HG03439 (cell line): ENCODE measurements at regions not wholly inside any gene's neighbourhood (a gene's known extent, or its start where the extent isn't known, plus 50 kb on each side); places are given as distances from the start of the nearest gene placed in this dataset.
"Not testable (repeated sequence)": the region's sequence is repeated elsewhere in the genome, so short reads cannot be mapped to it uniquely, and the experiment has no call there.

Experiments used
- ATAC-seq: cut with Tn5 transposase; IDR thresholded peaks from one replicate; pipeline ENCODE4 v1.9.1; 2021; ENCODE audit warnings: mild to moderate bottlenecking, moderate library complexity; ENCODE audit not compliant: unreplicated experiment

DNA sequence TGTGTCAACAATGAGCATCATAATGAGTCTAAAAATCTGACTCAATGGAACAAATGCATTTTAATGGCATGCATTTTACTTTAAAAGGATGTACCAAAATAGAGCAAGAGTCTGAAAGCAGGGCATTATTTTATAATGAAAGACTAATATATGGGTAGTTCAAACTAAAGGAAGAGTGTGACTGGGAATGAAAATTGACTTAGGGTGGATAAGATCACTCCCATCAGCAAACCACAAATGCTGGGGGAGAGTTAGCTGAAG is 114.7 kb downstream of the SOX4 start:
- no peak for ATAC-seq

DNA sequence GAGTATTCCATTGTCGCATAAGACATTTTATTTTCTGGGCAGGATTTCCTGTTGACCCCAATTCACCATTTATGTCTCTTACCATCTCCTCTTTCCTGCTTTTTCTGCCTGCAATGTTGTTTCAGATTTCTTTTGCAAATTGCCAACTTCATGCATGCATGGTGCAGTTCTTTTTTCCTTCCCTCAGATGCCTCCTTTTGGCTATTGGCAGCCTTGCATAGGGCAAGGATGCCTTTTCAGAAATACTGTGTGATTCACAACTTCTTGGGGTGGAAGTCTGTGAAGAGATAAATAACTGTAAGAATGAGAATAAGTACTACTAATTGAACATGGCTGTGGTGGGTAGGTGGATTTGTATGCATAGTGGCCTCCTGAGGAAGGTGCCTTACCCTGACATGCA is 116.7 kb downstream of the SOX4 start:
- no peak for ATAC-seq

DNA sequence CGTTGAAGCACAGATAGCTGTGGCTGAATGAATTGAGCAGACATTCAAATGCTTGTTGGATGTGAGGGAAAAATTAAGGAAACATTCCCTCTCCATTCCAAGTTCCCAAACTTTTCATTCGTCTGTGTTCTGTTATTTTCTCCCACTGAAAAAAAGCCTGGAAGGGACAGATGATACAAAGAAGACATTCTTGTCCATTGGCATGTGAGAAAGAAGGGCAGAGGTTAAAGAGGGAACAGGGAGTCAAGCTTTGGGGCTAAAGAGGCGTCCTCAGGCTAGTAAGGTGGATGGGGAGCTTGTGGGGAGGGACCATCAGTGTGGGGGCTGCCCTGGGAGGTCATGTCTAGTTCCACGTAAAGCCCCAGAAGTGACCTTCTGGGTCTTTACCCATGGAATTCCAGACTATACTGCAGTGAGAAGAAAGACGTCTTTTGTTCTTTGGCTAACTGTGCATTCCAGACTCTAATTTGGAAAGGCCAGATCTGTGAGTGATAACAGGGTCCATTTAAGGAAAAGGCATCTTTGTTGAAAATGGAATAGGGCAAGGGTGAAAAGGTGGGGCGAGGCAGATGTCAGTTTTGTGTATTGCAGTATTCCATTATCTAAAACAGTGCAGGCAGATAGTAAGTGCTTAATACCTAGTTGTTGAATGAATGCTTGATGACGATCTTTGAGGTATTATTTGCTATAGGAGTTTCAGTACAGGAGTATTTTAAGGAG is 117.5 kb downstream of the SOX4 start:
- no peak for ATAC-seq

DNA sequence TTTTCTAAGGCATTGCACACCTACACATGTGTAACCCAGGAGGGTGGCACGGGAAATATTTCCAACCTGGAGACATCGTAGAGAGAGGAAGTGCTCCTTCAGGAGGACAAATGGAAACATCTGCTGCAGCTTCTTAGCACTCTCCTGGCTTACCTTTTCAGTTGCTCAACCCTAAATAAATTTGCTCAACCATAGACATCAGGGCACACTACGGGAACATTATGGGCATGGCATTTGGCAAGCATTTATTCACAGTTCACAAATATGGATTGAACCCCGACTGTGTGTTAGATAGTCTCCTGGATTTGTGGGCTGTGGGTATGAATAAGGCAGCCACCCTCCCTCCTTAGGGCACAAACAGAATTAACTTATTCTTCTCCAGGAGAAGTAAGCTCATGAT is 118.7 kb downstream of the SOX4 start:
- no peak for ATAC-seq

DNA sequence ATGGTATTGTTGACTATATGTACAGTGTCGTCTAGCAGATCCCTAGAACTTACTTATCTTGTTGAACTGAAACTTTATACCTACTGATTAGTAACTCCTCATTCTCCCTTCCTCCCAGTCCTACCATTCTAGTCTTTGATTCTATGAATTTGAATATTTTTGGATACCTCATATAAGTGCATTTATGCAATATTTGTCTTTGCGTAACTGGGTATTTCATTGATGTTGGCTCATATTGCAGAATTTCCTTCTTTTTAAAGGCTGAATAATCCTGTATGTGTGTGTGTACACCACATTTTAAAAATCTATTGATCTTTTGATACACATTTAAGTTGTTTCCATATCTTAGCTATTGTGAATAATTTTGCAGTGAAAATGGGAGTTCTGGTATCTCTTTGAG is 119.9 kb downstream of the SOX4 start:
- no peak for ATAC-seq

DNA sequence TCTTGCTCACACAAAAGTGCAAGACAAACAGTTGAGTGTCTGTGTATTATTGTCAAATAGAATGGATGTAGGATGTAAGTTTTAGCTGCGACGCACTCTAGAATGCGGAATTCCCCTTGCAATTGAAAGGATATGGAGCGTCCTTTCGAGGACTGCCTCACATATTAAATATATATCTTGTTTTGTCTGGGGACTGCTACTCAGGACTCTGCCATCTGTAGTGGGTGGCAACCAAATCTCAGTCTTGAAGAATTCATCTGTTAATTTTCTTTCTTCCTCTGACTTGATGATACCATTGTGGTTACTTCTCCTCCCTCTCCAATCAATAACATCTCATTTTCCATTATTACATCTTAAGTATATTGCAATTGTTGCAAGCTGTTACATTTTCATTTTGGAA is 121.6 kb downstream of the SOX4 start:
- no peak for ATAC-seq

DNA sequence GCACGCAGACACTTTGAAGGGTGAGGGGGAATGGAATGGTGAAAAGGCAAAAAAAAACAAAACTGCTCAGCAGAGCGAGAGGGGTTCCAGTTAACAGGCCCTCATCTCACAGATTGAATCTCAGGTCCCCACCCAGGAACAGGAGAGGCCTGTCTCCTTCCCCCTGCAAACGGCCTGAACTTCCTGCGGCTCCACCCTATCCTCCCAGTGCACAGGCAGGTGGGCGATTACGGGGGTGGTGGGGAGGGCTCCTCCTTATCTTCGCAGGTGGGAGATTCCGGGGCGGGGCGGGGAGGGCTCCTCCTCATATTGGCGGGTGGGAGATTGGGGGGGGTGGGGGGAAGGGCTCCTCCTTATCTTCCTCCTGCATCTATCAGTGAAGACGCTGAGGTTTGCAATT is 129.0 kb downstream of the SOX4 start:
- no peak for ATAC-seq

DNA sequence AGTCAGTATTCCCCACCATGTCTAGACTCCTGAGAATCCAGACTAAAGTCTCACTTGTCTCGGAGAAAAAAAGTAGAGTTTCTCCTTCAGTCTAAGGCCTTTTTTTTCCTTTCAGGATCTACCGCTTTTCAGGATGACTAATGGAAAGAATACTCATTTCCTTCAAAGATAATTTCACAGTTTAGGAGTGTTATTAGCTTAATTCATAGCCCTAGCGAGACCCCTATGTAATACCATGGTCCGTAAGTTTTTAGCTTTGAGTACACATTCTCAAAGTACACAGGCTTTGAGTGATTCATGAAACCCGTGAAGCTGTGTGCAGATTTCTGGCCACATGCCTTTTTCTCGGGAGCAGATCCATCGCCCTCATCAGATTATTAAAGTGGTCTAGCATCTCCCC is 133.1 kb downstream of the SOX4 start:
- no peak for ATAC-seq

DNA sequence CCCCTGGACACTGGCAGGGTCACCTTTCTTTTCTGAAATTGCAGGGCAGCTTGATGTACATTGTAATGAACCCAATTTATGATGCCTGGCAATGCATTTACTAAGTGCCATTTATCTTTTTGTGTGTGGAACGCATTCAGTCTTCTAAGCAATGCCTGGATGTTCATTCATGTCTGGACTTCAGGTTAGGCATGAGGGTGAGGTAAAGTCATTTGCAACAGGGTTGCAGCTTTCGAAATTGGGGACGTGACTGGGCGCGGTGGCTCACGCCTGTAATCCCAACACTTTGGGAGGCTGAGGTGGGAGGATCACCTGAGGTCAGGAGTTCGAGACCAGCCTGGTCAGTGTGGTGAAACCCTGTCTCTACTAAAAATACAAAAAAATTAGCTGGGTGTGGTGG is 134.6 kb downstream of the SOX4 start:
- ATAC-seq = no peak

DNA sequence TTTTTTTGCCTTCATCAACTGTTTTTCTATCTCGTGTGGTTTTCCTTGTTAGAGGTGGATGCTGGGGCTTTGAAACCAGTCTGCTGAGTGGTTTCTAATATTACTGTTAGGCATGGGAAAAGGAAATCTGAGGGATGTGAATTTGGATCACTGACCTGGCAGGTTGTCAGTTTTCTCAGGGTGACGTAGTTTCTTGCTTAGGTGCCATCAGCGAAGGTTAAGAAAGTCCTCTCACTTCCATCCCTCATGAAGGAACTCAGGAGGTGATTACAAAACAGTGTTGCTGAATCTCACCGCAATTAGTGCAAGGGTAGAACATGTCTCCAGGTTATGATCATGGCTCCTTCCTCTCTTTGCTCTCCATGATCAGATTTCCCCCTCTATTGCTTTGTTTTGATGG is 135.9 kb downstream of the SOX4 start:
- no peak for ATAC-seq

DNA sequence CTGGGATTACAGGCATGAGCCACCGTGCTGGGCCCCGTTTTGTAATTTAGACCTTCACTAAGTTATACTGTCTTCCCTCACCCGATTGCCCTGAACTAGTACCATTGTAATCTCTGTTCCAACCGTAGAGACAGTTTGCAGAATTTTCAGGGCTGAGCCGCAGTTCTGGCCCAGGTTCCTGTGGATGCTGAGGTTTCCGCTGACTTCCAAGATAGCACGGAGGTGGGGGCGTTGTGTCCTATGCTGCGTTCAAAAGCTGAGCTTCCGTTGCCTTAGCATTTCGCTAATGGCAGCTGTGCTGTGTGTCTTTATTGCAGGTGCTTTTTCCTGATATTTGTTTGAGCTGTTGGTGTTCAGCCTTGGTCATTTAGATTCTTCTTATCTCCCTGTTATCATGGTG is 137.0 kb downstream of the SOX4 start:
- ATAC-seq = no peak

DNA sequence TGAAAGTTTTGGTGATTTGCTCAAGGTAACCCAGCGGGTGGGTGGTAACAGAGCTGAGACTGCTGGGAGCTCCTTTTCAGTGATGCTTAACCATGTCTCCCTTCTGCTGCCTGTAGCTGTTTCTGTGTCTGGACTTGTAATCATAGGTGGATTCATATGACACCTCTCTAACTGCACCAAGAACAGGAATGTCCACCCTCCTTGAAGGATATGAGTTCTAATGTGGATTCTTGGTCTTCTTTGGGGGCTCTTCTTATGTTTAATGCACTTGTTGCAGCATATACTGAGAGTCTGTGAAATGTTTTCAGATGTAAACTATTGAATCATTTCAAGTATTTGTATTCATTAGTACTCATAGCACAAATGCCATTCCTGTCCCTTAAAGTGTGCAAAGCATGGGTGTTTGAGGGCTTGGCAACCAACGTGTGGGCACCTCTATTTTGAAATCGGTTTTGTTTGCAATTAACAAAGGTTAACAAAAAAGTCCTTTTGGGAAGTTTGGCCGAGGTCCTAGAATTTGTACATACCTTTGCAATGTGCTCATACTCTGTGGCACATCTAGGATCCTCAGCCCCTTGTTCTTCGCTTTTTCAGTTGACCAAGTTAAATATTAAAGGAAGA is 138.0 kb downstream of the SOX4 start:
- ATAC-seq = no peak

DNA sequence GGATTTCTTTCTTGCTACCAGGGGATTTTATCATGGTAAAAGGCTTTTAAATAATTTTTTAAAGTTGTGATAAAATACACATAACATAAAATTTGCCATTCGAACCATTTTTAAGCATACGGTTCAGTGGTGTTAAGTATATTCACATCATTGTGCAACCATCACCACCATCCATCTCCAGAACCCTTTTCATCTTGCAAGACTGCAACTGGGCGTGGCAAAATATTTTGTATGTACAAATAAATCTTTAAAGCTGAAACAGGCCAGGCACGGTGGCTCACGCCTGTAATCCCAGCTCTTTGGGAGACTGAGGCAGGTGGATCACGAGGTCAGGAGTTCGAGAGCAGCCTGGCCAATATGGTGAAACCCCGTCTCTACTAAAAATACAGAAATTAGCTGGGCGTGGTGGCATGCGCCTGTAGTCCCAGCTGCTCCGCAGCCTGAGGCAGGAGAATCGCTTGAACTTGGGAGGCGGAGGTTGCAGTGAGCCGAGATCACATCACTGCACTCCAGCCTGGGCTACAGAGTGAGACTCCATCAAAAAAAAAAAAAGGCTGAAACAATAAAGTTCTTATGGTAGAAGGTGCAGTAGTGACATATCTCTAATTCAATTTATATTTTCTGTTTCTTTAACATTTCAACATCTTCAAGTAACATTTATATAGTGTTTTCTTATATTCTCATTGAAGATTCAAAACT is 138.6 kb downstream of the SOX4 start:
- ATAC-seq = not testable (repeated sequence)

DNA sequence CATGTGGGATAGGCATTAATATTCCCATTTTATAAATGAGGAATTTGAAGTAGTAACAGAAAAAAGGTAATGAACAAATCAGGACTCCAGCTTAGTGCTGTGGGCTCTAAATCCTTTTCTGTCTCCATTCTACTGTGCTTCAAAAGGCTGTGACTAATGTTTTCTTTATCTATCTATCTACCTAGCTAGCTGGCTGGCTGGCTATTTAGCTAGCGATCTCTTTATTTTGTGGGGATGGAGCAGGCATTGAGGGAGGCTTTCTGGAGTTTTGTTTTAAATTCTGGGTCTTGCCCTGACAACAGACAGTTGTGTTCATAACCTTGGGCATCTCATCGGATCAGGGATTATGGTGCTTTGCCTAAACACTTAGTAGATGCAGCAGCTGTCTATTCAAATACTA is 139.2 kb downstream of the SOX4 start:
- ATAC-seq = no peak

DNA sequence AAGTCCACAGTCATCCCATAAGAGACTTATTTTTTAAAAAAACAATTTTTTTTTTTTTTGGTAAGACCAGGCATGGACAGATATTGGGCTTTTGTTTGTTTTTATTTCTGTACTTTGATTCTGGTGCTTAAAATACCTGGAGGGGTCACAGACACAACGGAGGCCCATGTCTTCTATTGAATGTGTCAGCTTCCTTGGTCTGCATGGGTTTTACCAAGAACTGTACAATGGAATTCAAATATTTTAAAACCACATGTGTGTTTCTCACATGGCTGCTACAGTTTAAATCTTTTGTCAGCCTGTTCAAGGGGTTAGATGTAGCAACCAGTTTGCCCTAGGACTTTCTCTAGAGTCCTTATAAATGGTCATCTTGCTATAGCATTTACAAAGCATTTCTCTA is 139.8 kb downstream of the SOX4 start:
- ATAC-seq = no peak

DNA sequence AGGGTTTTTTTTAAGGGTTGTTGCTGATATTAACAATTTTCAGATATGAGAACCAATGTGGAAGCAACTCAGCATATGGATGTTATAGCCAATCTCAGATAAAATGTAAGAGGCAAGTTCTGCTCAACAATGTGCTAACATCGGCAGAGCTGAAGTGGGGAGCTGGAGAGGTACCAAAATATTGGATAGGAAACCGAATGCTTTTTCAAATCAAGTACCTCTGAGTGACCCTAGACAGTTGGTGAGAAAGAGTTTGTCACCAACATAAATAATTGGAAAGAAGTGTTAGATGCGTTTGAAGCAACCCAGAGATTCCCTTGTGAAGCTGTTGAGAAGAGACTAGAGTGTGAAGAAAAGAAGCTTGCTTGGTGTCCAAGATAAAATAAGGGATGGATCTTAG is 140.7 kb downstream of the SOX4 start:
- no peak for ATAC-seq

DNA sequence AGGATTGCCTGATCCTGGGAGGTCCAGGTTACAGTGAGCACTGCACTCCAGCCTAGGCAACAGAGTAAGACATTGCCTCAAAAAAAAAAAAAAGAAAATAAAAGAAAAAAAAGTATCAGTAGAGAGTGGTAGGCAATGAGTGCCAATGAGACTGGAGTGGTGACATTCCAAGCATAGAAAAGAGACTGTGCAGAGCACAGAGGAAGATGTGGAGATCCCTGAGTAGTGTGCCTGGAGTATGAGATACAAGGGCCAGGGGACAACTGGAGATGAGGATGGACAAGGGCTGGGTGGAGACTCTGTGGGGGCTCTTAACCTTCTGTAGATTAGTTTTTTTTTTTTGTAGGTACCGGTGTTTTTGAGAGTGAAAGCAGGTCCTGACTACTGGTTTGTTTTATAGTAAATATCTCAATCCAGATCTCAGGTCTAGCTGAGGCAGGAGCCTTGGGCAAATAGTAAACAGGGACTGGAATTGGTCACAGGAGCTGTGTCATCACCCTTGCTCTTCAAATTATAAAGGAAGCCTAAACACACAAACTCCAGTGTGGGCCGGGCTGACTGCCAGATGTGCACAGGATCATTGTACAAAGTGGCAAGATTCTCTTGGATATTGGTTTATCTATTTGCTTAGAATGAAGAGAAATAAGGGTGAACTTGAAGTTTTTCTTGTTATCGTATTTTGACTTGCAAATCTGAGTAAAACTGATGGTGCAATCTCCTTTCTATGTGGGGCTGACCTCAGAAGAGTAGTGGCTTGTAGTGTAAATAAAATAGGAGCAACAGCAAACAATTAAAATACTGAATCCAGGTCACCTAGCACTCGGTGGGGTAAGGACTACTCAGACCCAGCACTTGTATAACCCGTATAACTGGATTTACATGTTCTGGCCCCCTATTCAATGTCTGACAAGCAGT is 144.9 kb downstream of the SOX4 start:
- no peak for ATAC-seq

DNA sequence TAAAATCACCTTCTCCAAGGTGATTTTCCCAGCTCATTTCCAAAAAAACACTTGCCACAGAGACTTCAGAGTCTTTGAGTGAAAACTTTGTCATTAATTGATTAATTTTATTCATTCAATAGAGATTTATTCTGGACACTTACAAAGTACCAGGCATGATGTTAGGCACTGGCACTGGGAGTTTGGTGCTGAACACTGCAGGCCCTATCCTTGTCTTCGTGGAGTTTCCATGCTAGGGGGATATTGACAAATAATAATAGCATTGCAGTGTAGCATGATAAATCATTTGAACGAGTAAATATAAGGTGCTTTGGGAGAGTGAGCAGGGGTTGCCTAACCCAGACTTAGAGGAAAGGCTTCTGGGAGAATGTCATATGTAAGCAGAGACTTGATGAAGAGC is 145.7 kb downstream of the SOX4 start:
- no peak for ATAC-seq

DNA sequence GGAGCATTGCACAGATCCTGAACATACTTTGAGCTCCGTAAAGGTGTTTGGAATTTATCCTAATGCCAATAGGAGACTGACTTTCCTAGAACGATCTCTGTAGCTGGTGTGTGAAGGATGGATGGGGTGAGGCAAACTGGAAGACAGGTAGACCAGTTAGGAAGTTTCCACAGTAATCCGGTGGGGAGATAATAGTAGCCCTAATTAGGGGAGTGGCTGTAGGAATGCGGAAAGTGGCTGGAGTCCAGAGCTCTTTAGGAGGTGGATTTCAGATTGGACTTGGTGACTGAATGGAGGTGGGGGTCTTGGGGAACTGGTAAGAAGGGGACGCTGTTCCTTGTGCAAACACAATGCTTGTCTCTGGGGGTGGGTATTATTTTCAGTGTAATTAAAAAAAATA is 146.3 kb downstream of the SOX4 start:
- no peak for ATAC-seq

DNA sequence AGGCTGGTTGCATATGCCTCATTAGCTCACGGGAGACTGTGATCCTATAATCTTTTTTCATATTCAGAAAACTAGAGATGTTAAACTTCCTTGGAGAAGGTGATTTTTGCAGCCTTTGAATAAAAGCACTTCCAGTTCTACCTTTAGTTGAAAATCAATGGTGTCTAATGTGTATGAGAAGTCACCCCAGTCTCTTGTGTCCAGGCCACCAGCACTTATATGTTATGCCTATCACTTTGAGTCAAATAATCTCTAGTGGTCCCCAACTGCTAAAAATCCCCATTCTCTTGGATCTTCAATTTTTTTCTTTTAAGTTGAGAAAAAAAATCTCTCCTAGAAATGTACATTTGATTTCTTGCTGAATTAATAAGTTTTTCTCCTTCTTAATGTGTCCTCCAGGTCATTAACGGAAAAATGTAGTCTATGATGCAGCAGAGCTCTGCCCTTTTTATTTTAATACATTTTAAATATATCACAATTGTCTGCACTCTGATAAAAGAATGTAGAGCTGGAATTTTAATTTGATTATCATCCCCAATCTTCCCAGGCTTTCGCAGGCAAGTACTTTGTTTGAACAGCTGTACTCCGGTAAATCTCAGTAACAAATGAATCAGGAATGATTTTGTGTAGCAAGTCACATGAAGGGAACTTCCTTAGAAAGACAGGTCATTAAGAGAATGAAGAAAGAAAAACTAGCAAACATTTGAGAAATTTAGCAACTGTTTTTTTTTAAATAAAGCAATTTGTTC is 147.0 kb downstream of the SOX4 start:
- ATAC-seq = no peak
